GM18870 (cell line): ENCODE measurements at regions not wholly inside any gene's neighbourhood (a gene's known extent, or its start where the extent isn't known, plus 50 kb on each side); places are given as distances from the start of the nearest gene placed in this dataset.

ENCODE experiments used
- ATAC-seq: cut with Tn5 transposase; IDR thresholded peaks from one replicate; pipeline ENCODE4 v1.9.1; 2021; ENCODE audit warnings: moderate library complexity; ENCODE audit not compliant: unreplicated experiment

DNA sequence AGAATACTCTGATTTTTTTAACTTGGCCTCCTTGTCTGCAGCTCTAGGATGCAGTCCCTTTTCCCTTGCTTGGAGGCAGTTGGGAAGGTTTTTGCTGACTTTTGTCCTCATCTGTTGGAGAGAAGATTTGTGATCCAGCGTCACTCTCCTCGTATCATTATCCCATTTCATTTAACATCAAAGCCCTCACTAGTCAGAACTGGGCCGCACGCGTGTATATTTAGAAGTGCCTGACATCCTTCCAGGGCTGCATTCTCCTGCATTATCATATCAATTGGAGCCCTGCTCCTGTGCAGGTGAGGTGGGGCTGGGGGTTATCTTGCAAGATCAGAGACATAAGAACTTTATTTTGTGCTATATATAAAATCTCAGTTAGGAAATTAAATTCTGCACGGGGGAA is 435.1 kb upstream of the HS6ST1 start:
- no peak for ATAC-seq

DNA sequence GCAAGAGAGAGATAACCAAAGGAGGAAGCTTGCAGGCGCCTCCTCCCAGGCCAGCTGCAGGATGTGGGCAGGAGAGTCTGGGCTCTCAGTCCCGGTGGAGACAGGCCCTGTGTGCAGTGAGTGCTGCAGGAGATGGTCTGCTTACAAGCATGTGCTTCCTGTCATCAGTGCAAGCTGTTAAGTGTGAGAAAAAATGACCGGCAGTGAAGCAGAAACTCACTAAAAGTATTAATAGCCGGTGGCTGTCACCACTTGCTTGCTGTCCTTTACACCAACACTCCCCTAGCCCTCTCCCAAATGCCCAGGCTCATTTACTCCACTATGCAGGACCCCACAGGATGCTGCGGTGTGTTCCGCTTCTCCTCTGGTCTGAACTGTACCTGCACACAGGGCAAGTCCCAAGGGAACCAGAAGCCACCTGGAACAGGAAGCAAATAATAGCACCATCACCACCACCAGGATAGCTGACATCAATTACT is 435.6 kb upstream of the HS6ST1 start:
- ATAC-seq, result peak; percentile 93

DNA sequence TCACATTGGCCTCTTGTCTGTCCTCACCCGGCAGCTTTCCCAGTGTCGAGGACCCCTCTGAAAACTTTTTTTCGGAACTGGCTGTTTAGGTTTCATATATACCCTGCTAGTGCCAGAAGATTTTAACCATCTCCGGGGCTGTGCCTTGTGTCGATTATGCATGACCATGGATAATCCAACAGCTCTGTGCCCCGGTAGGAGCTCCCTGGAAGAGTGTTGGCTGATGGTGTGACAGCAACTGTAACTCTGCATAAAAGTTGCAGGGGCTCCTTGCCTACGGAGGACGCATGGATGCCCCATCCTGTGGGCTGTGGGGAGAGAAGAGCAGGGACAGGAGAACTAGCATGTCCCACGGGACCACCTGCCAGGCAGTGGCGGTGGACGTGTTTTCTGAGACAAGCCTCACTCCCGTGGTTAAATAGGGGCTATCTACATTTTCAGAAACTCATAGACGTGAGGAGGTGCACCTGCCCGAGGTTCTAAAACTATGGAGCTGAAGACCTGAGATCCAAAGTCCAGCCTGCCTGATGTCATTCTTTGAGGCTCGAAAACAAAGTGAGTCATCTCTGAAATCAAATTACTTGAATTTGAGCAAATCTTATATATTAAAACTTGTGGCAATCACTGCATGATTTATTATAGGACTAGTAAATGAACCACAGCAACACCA is 437.2 kb upstream of the HS6ST1 start:
- ATAC-seq, result no peak

DNA sequence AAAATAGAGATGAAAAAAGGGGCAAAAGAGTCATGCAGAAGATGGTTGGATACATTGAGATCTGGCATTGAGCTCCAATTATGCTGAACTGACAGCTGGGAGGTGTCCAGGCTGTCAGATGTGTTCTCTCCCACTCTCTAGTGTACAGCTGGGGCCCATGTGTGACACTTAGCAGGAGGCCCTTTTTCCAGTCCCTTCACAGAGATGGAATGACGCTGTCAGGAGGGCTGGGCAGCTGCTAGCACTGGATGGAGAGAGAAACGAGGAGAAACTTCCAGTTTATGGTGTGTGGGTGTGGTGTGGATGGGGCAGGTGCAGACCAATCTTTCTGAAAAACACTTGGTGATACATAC is 437.7 kb upstream of the HS6ST1 start:
- ATAC-seq, result no peak

DNA sequence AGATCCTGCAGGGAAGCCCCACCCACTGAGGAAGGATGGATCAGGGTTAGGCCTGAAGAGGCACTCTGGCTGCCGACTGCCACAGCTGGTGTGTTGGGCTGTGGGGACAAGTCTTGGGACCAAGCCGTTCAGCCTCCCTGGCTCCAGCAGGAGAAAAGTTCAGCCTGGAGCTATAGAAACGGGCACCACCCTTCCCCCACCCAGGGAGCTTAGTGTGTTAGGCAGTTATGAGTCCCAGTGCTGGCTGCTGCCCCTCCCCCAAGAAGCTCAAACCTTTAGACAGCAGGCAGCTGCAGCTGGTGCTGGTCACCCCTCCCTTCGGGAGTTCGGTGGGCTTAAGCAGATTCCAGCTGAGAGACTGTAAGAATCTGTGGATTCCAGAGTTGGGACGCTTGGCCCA is 447.1 kb upstream of the HS6ST1 start:
- ATAC-seq, result no peak

DNA sequence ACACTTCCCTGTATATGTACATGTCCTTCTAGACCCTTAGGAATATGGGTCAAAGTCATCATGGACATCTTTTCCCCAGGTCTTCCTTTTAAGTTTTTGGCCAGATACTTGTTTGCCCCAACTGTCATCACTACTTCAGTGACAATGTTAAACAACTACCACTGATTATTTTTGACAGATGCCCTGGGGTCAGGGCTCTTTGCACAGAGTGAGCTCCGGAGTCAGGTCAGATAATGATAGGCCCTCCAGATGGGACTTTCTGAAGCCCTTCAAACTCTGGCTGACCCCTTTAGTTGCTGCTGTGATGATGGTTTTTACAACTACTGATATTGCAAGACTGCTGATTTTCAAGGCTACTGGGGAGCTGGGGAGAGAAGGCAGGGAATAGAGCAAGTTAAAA is 449.4 kb upstream of the HS6ST1 start:
- no peak for ATAC-seq

DNA sequence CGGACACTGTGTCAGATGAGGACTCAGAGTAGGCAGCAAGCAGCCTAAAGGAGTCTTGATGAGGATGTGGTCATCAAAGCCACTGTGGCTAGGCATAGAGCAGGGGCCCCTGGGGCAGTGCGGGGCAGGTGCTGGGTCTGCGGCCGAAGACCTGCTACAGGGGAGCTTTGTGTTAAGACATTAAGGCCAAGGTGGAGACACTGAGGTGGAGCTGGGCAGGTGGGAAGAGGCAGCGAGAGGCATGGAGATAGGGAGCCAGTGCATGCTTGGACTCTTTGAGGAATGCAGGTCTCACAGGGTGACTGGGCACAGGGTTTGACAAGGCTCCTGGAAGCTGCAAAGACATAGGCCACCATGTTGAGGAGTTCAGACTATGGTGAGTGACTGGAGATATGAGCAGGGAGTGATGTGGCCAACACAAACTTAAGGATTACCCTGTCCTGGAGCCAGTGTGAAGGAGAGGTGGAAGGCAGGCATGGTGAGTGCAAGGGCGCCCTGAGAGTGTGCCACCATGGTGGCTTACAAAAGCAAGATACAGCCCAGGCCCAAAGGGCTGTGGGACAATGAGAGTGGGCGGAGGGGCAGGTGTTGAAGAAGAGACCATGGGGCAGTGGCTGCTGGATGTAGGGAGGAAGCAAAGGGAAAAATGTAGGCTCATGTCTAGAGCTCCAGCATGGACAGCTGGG is 450.9 kb upstream of the HS6ST1 start:
- ATAC-seq, result no peak

- no peak for ATAC-seq
Measured at GRCh38 chr2:128770143-128771085, 451.7 kb upstream of the HS6ST1 start.

GRCh38 chr2:128771401-128771800 is 452.7 kb upstream of the HS6ST1 start:
- ATAC-seq, result no peak

DNA sequence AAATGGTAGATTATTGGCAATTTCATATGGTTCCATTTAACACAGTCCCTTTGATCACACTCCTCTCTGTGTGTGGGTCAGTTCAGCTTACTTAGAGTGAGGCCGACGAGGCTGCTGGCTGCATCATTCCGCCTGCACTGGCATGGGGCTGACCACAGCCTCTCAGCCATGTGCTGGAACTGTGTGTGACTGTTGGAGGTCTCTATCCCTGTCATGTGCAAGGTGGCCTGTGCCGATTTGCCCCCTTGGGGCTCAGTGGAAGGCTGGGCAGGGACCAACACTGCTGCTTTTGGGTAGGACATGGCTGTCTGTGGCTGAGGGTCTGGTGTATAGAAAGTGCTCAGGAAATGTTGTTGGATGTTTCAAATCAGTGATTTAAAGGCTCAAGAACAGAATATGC is 454.0 kb upstream of the HS6ST1 start:
- ATAC-seq, result no peak

DNA sequence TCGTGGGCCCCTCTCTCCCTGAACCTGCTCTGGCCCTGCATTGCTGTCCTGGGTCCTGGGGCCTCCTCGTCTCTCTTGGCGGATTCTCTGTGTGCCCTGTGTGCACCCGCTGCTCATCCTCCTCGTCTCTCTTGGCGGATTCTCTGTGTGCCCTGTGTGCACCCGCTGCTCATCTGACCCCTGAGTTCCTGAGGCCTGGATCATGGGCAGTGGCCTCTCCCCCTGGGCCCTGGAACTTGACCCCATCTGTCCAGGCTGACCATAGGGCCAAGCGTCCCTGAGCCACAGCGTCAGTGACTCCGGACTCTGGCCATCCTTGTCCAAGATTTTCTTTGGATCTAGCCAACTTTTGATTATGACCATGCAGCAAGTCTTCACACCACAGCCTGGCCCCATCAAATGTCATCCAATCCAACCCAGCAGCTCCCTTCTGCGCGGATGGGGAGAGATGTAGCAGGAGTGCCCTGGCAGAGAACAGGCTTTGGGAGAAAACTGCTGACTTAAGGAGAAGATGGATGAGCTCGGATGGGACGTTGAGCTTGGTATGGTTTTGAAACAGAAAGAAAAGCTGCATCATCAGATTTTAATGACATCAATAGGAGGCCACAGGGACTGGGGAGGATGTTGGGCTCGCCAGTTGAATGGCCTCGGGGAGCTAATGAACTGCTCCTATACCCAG is 455.1 kb upstream of the HS6ST1 start:
- no peak for ATAC-seq

DNA sequence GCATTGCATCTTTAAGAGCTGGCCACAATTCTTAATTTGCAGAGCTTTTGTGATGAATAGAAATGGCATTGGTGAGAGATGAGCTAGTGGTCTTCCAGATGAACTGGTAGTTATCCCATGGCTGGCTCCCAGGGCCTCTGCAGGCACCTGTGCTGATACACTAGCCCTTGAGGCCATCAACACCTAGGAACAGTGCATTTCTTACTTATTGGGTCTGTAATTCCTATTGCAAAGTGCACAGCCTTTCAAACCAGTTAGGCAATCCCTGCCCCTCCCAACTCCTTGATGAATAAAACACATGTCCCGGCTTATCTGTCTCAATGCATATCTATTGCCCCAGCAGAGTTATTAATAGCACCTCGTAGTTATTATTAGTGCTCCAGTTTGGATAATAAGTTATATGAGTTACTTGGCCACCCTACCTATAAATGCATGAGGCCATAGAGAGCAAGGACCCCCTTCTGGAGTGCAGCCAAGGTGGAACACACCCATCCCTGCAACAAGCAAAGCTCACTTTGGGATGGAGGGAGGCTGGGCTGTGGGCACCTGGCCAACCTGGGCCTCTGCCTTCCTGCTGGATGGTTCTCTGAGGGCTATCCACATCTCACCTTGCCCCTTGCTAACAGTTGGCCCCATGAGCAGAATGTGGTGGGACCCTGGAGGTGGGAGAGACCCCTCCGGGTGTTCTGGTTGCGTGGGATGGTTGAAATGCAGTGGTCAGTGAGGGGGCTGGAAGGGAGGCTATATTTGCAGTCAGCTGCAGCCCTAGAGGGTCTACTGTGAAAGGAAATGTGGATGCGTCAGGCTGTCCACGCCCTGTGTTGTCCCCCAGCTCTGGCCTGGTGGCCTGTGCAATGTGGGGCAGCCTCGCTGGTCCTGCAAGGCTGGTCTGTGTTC is 455.9 kb upstream of the HS6ST1 start:
- ATAC-seq, result no peak

DNA sequence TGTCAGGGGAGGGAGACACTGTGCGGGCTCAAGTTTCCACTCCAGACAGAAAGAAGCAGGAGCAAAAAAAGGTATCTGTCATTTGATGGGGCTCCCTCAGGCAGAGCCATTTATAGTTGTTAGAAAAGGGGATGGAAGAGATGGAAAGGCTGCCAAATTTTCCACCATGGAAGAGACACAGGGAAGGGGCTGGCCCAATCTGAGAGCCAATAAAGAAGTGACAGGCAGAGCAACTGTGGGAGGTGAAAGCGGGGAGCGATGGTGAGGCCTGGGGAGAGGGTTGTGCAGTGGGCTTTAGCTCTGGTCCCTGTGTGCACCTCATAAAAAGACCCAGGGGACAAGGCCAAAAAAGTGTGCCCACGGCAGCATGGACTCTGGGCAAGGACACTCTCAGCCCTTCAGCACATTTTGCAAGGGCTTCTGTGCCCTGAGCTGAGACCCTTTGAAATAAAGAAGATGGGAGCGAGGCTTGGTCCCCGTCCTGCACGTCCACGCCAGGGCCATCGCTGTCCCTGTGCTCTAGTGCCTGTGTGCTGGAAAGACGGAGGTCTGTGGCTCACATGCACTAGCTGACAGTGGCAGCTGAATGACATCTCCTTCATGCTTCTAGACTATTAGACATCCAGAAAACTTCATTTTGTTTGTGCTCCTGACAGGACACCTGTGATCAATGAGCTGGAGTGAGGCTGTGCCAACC is 456.7 kb upstream of the HS6ST1 start:
- ATAC-seq, result no peak

DNA sequence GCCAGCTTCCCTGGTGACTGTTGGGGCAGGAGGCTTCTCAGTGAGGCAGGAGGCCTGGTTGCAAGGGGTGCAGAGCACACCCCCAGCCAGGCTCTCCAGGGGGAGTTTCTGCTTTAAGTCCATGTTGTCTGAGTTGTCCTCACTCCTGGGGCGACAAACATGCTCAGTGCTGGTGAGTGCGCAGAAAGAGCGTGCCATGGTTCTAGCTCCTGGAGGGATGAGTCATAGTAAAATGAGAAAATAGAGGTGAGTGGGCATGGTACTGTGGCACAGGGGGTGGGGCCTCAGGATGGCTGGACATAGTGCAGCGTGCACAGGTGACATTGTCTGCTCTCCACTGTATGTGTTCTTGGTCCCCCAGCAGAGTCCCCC is 457.2 kb upstream of the HS6ST1 start:
- no peak for ATAC-seq

- ATAC-seq, result no peak
Measured at GRCh38 chr2:128776461-128777195, 458.0 kb upstream of the HS6ST1 start.

DNA sequence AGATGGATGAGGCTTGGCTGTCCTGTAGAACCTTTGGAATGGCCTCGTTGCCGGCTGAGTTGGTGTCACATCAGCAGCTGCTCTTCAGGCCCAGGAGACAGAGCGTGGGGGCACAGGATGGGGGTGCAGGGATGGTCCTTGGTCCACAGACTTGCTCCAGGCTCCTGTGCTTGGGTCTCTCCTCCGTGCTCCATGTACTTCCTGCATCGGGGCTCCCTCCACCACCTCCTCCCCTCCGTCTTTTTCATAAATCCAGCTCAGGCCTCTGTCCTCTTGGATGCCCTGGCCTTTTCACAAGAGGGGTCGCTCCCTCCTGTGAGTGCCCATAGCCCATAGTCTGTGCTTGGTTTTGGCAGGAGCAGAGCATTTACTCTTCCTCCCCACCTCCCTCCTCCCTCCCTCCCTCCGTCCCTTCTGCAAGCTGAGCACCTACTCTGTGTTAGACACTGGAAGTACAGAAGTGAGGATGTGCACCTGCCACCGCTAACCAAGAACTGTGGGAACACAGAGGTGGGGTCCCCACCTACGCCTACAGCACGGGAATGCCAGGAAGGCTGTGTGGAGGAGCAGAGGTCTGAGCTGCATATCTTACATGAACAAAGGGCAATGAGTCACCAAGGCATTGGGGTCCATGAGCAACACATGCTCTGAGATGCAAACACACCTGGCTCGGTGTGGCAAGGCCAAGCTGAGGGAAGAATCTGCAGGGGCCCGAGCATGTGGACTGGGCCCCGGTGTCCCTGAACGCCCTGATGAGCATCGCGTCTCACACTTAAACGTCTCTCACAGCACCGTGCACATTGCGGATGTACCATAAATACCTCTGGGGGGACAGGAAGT is 458.7 kb upstream of the HS6ST1 start:
- ATAC-seq, result no peak

DNA sequence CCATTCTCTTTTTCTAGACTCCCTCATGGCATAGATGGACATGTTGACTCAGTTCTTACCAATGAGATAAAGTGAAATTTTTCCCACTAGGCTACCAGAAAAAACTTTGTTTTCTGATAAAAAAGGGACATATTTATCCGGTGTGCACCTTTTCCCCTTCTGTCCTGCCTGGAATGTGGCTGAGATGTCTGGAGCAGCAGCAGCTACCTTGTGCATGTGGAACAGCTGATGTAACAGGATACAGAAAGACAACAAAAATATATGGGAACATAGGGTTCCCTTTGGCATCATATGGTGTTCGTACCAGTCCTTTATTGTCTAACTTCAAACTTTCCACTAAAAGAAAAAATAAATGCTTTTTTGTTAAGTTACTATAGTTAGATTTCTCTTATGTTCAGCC is 460.2 kb upstream of the HS6ST1 start:
- no peak for ATAC-seq
